ENCODE measurements at regions not wholly inside any gene's neighbourhood (a gene's known extent, or its start where the extent isn't known, plus 50 kb on each side); places are given as distances from the start of the nearest gene placed in this dataset.

DNA sequence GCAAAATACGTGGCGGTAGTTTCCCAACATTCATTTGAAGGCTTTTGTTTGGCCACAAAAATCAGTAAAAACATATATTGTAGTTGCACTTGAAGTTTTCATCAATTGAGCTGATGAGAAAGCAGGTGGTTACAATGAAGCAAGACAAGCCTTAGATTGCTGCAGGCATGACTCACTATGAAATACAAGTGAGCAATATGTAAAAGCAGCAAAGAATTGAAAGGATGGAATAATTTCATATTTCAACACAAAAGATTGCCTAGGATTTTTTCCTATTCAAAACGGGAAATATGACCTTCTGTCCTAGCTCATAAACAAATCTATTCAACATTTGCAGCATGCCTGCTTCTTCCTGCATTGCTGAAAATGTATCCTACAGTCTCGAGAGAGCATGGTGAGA is 190.9 kb upstream of the BANK1 start:
- H3K27ac ChIP-seq (ENCODE audit: low read depth, low read length) = no peak overlapping the region
- no peaks in the 10 kb centered on the region for H3K9me3 ChIP-seq (ENCODE audit: control insufficient read depth, insufficient read depth, low read length)
- H3K4me2 ChIP-seq (ENCODE audit: low read length) = no peak overlapping the region
- peaks cover 20% of the 10 kb centered on the region for H3K4me1 ChIP-seq (ENCODE audit: control insufficient read depth, low read length)
- 0 out of 2 replicates have a peak, but pooled peaks cover 2% of the 10 kb centered on the region for H3F3A ChIP-seq (ENCODE audit: control insufficient read depth, insufficient read depth)
- H3K27me3 ChIP-seq (ENCODE audit: control insufficient read depth, low read length) = no peaks in the 10 kb centered on the region
- H3K36me3 ChIP-seq (ENCODE audit: control insufficient read depth, low read length) = no peaks in the 10 kb centered on the region
- no peaks in the 10 kb centered on the region for H4K20me1 ChIP-seq (ENCODE audit: control insufficient read depth, insufficient read depth, low read depth, low read length)
- no peaks in the 10 kb centered on the region for H3K79me2 ChIP-seq (ENCODE audit: control insufficient read depth, low read length)
- no peak overlapping the region for H3K4me3 ChIP-seq (ENCODE audit: low read length)
- no peaks in the 10 kb centered on the region for H3K9me2 ChIP-seq (replicated peaks; ENCODE audit: control insufficient read depth, low read length)
- TF ChIP-seq, protein P1, sequence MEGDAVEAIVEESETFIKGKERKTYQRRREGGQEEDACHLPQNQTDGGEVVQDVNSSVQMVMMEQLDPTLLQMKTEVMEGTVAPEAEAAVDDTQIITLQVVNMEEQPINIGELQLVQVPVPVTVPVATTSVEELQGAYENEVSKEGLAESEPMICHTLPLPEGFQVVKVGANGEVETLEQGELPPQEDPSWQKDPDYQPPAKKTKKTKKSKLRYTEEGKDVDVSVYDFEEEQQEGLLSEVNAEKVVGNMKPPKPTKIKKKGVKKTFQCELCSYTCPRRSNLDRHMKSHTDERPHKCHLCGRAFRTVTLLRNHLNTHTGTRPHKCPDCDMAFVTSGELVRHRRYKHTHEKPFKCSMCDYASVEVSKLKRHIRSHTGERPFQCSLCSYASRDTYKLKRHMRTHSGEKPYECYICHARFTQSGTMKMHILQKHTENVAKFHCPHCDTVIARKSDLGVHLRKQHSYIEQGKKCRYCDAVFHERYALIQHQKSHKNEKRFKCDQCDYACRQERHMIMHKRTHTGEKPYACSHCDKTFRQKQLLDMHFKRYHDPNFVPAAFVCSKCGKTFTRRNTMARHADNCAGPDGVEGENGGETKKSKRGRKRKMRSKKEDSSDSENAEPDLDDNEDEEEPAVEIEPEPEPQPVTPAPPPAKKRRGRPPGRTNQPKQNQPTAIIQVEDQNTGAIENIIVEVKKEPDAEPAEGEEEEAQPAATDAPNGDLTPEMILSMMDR (IDR thresholded peaks at IDR 0.05; ENCODE audit: low read depth, low read length, poor library complexity, severe bottlenecking) = no peak
- TF ChIP-seq EZH2phosphoT487 (IDR thresholded peaks at IDR 0.05; ENCODE audit: borderline replicate concordance, low read length) = no peak

DNA sequence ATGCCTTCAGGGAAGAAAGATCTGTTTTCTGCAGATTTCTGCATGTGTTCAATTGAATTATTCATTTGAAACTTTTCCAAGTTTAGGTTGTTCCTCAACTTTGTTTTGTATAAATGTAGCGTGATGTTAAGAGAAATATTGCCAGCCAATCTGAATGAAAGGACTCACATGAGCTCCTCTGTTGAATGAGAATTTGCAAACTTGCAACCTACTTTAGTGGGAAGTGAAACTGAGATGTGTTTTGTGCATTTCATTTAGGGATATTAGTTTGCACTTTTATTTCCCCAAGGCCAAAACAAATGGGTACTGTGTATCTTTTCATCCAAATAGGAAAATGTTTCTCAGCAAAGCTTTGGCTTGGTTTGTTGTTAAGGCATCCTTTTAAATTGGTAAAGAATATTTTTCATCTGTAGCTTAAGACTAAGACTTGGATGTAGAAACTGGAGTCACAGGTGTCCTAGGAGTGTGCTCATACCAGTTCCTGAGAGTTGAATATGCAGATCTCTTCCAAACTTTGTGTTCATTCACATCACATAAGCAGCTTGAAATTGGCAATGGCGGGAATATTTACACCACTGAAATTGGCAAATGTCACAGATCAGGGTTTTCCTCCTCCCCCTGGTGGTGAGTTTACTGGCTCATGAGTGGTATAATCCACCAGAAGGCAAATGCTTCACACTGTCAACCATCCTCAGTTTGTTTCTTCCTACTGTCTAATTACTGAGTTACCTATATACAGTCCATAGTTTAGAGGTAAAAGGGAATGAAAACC is 193.6 kb upstream of the BANK1 start:
- TF ChIP-seq, protein P1 (IDR thresholded peaks at IDR 0.05; ENCODE audit: low read depth, low read length, poor library complexity, severe bottlenecking) = peak; percentile 64
- no peak for TF ChIP-seq EZH2phosphoT487 (IDR thresholded peaks at IDR 0.05; ENCODE audit: borderline replicate concordance, low read length)
- Histone ChIP-seq H3K9me3 (ENCODE audit: control insufficient read depth, insufficient read depth, low read length) (no peaks in the 10 kb centered on the region), H3K4me3 (ENCODE audit: low read length) (peak overlapping the region; percentile 64), H3K79me2 (ENCODE audit: control insufficient read depth, low read length) (no peaks in the 10 kb centered on the region), H3K27ac (ENCODE audit: low read depth, low read length) (peak overlapping the region; percentile 79), H4K20me1 (ENCODE audit: control insufficient read depth, insufficient read depth, low read depth, low read length) (no peaks in the 10 kb centered on the region), H3K4me2 (ENCODE audit: low read length) (peak overlapping the region; percentile 80), H3K9me2 (replicated peaks; ENCODE audit: control insufficient read depth, low read length) (no peaks in the 10 kb centered on the region), H3K27me3 (ENCODE audit: control insufficient read depth, low read length) (no peaks in the 10 kb centered on the region), H3F3A (ENCODE audit: control insufficient read depth, insufficient read depth) (0 out of 2 replicates have a peak, but pooled peaks cover 2% of the 10 kb centered on the region), H3K4me1 (ENCODE audit: control insufficient read depth, low read length) (peaks cover 20% of the 10 kb centered on the region), H3K36me3 (ENCODE audit: control insufficient read depth, low read length) (no peaks in the 10 kb centered on the region)

DNA sequence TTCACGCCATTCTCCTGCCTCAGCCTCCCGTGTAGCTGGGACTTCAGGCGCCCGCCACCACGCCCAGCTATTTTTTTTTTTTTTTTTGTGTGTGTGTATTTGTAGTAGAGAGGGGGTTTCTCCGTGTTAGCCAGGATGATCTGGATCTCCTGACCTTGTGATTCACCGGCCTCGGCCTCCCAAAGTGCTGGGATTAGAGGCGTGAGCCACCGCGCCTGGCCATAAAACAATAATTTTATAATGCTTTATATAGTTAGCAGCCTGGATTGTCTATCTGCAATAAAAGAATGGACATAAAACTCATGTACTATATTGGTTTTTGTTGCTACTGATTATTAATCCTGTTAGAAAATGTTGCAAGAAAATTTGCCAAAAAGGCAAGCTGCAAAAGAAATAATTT is 195.9 kb upstream of the BANK1 start:
- no peaks in the 10 kb centered on the region for H3K27me3 ChIP-seq (ENCODE audit: control insufficient read depth, low read length)
- no peaks in the 10 kb centered on the region for H3K79me2 ChIP-seq (ENCODE audit: control insufficient read depth, low read length)
- H3K4me1 ChIP-seq (ENCODE audit: control insufficient read depth, low read length) = peaks cover 20% of the 10 kb centered on the region
- no peaks in the 10 kb centered on the region for H3K9me3 ChIP-seq (ENCODE audit: control insufficient read depth, insufficient read depth, low read length)
- no peaks in the 10 kb centered on the region for H4K20me1 ChIP-seq (ENCODE audit: control insufficient read depth, insufficient read depth, low read depth, low read length)
- H3K36me3 ChIP-seq (ENCODE audit: control insufficient read depth, low read length) = no peaks in the 10 kb centered on the region
- no peak overlapping the region for H3K4me3 ChIP-seq (ENCODE audit: low read length)
- H3K27ac ChIP-seq (ENCODE audit: low read depth, low read length) = no peak overlapping the region
- H3F3A ChIP-seq (ENCODE audit: control insufficient read depth, insufficient read depth) = 0 out of 2 replicates have a peak, but pooled peaks cover 2% of the 10 kb centered on the region
- H3K4me2 ChIP-seq (ENCODE audit: low read length) = no peak overlapping the region
- TF ChIP-seq, protein P1 (IDR thresholded peaks at IDR 0.05; ENCODE audit: low read depth, low read length, poor library complexity, severe bottlenecking) = no peak
- TF ChIP-seq EZH2phosphoT487 (IDR thresholded peaks at IDR 0.05; ENCODE audit: borderline replicate concordance, low read length) = no peak
- no peaks in the 10 kb centered on the region for H3K9me2 ChIP-seq (replicated peaks; ENCODE audit: control insufficient read depth, low read length)
